ENCODE measurements at regions not wholly inside any gene's neighbourhood (a gene's known extent, or its start where the extent isn't known, plus 50 kb on each side); places are given as distances from the start of the nearest gene placed in this dataset.

DNA sequence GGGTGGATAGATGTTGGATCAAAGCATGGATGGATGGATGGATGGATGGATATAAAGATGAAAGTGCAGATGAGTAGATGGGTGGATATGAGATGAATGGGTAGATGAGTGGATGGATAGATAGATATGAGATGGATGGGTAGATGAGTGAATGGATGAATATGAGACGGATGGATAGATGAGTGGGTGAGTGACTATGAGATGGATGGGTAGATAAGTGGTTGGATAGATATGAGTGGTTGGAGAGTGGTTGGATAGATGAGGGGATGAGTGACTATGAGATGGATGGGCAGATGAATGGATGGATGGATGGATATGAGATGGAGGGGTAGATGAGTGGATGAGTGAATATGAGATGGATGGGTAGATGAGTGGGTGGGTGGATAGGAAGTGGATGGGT, 204.6 kb upstream of the TLE3 start:
- Histone ChIP-seq H3K36me3 (no peaks in the 10 kb centered on the region), H3K4me3 (no peak overlapping the region), H3K27ac (no peak overlapping the region), H3K27me3 (no peaks in the 10 kb centered on the region), H3K4me1 (ENCODE audit: insufficient read depth) (no peaks in the 10 kb centered on the region), H3K9me3 (no peaks in the 10 kb centered on the region)
- intact Hi-C loops (cut with DNase I) = no loop called here
- WGBS, 3 donors = 89 to 94% (median 93%) methylated on average over 1 of the region's 1 CpG
- no peak for DNase-seq
- TF ChIP-seq EP300 (IDR thresholded peaks at IDR 0.05) = no peak
- TF ChIP-seq CTCF (IDR thresholded peaks at IDR 0.05) = no peak
- TF ChIP-seq POLR2A (IDR thresholded peaks at IDR 0.05) = no peak

DNA sequence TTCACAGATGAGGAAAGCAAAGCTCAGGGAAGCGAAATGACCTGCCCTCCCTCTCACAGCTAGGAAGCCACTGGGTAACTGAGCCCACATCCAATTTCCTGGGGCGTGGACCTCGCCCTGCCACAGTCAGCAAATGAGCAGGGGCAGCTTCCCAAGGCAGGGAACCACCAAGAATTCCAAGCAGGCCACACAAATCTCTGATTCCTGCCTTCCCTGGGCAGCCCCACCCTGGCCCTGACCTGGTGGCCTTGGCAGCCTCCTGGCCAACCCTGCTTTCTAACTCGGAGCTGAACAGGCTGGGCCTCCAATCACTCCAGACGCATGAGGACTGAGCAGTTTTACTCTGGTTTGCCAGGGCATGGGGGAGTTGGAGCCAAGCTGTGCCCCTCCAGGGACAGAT, 203.7 kb upstream of the TLE3 start:
- Histone ChIP-seq H3K27ac (no peak overlapping the region), H3K4me1 (ENCODE audit: insufficient read depth) (no peaks in the 10 kb centered on the region), H3K36me3 (no peaks in the 10 kb centered on the region), H3K4me3 (no peak overlapping the region), H3K9me3 (no peaks in the 10 kb centered on the region), H3K27me3 (no peaks in the 10 kb centered on the region)
- 68 to 70% (median 69%) methylated on average over 5 of the region's 5 CpGs for WGBS, 3 donors
- TF ChIP-seq CTCF (IDR thresholded peaks at IDR 0.05) (no peak), EP300 (IDR thresholded peaks at IDR 0.05) (no peak), POLR2A (IDR thresholded peaks at IDR 0.05) (no peak)
- intact Hi-C loops (cut with DNase I) = no loop called here
- DNase-seq = no peak

- Histone ChIP-seq H3K9me3 (no peaks in the 10 kb centered on the region), H3K27me3 (no peaks in the 10 kb centered on the region), H3K36me3 (no peaks in the 10 kb centered on the region), H3K4me1 (ENCODE audit: insufficient read depth) (no peaks in the 10 kb centered on the region), H3K27ac (no peak overlapping the region), H3K4me3 (no peak overlapping the region)
- TF ChIP-seq POLR2A (IDR thresholded peaks at IDR 0.05) (no peak), EP300 (IDR thresholded peaks at IDR 0.05) (no peak), CTCF (IDR thresholded peaks at IDR 0.05) (no peak)
- DNase-seq = no peak
- WGBS, 3 donors = 91 to 97% (median 94%) methylated on average over 13 of the region's 13 CpGs
- intact Hi-C loops (cut with DNase I) = no loop called here
Observed at GRCh38 chr15:70299931-70300869, 202.5 kb upstream of the TLE3 start.

DNA sequence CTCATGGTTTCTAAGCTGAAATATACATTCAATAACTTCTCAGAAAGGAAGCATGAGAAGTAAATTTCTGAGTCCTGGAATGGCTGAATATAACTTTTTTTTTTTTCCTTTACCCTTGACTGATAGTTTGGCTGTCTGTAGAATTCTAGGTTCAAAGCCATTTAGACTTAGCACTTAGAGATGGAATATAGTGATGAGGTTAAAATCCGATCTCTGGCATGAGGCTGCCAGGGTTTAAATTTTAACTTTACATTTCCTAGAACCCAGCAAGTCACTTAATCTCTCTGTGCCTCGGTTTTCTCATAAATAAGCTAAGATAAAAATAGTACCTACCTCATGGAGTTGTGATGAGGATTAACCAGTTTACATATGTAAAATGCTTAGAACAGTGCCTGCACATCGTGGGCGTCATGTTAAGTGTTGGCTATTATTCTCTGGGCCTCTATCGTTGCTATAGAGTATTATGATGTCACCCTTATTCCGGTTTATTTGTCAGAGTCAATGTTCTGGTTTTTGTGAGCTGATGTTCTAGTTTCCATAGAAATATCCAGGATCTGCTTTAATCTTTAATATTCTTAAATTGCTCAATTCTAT, 199.8 kb upstream of the TLE3 start:
- no peak overlapping the region for H3K27ac ChIP-seq
- H3K9me3 ChIP-seq = no peaks in the 10 kb centered on the region
- no peaks in the 10 kb centered on the region for H3K36me3 ChIP-seq
- TF ChIP-seq POLR2A (IDR thresholded peaks at IDR 0.05) (no peak), EP300 (IDR thresholded peaks at IDR 0.05) (no peak), CTCF (IDR thresholded peaks at IDR 0.05) (no peak)
- no peak overlapping the region for H3K4me3 ChIP-seq
- DNase-seq = no peak
- H3K4me1 ChIP-seq (ENCODE audit: insufficient read depth) = no peaks in the 10 kb centered on the region
- 89 to 95% (median 93%) methylated on average over 6 of the region's 6 CpGs for WGBS, 3 donors
- intact Hi-C loops (cut with DNase I) = no loop called here
- H3K27me3 ChIP-seq = no peaks in the 10 kb centered on the region
